ENCODE measurements at regions not wholly inside any gene's neighbourhood (a gene's known extent, or its start where the extent isn't known, plus 50 kb on each side); places are given as distances from the start of the nearest gene placed in this dataset.

DNA sequence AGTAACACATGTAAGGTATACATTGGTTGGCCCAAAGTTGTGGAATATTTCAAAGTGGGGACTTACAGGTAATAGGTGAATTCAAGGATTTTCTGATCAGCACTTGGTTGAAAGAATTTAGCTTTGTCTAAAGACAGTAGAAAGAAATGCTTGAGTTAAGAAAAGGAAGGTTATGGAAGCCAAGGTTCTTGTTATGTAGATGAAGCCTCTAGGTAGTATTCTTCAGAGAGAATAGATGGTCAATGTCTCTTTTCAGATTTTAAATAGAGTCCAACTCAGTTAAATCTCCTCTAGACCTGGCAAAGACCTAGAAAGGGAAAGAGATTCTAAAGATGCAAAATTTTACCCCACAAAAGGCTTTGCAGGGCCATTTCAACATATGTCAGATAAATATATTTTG, 157.4 kb downstream of the ANKRD30B start:
- no peaks in the 10 kb centered on the region for H3K27me3 Mint-ChIP-seq
- POLR2A ChIA-PET: no interaction called here
- H3K36me3 Mint-ChIP-seq (ENCODE audit: low read depth): no peaks in the 10 kb centered on the region
- CTCF ChIA-PET: no interaction called here
- H3K9me3 Mint-ChIP-seq: peaks cover 3% of the 10 kb centered on the region
- no peak for DNase-seq
- no peak for ATAC-seq (ENCODE audit: low read depth)
- H3K27ac Mint-ChIP-seq: no peak overlapping the region
- H3K4me3 Mint-ChIP-seq: no peak overlapping the region
- no peaks in the 10 kb centered on the region for H3K4me1 Mint-ChIP-seq
- TF ChIP-seq, protein P1, sequence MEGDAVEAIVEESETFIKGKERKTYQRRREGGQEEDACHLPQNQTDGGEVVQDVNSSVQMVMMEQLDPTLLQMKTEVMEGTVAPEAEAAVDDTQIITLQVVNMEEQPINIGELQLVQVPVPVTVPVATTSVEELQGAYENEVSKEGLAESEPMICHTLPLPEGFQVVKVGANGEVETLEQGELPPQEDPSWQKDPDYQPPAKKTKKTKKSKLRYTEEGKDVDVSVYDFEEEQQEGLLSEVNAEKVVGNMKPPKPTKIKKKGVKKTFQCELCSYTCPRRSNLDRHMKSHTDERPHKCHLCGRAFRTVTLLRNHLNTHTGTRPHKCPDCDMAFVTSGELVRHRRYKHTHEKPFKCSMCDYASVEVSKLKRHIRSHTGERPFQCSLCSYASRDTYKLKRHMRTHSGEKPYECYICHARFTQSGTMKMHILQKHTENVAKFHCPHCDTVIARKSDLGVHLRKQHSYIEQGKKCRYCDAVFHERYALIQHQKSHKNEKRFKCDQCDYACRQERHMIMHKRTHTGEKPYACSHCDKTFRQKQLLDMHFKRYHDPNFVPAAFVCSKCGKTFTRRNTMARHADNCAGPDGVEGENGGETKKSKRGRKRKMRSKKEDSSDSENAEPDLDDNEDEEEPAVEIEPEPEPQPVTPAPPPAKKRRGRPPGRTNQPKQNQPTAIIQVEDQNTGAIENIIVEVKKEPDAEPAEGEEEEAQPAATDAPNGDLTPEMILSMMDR (IDR thresholded peaks at IDR 0.05): no peak
- intact Hi-C loops (cut with micrococcal nuclease): no loop called here

DNA sequence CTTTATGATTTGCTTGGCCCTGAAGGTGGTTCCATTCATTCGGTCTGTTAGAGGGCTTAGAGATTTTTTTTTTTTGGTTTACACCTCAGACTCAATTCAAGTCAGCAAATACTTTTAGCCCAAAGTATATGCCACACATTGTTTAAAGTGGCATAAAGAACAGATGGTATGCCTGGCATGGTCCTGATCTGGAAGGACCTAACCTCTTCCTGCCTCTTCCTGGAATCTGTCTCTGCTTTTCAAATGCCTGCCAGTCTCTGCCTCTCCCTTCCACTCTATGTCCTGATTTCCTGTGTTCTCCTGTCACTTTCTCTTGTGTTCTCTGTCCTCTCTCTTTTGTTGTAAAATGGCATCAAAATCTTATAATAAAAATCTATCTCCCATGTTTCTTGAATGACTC, 158.0 kb downstream of the ANKRD30B start:
- Mint-ChIP-seq H3K9me3 (peaks cover 3% of the 10 kb centered on the region), H3K27ac (no peak overlapping the region)

DNA sequence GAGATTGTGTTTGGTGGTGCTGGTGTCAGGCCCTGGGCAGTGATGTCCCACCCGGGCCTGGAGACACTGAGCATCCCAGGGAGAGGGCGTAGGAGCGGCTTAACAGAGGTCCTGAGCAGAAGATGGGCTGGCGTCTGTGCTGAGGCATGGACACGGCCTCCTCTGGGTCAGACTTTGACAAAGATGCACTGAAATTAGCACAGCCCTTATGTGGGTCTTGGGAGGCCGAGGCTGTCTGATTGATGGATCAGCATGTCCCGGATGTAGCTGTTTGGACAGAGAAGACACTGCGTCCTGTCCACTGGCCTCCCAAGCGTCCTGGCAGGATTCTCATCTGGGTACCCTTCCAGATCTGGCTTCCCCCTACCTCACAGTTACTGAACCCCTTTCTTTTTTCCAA, 159.4 kb downstream of the ANKRD30B start:
- H3K27me3 Mint-ChIP-seq: no peaks in the 10 kb centered on the region

More for the DNA sequence above, 158.0 kb downstream of the ANKRD30B start:
- no peak for ATAC-seq (ENCODE audit: low read depth)
- ChIA-PET CTCF (no interaction called here), POLR2A (no interaction called here)
- Mint-ChIP-seq H3K4me1 (no peaks in the 10 kb centered on the region), H3K27me3 (no peaks in the 10 kb centered on the region), H3K36me3 (ENCODE audit: low read depth) (no peaks in the 10 kb centered on the region), H3K4me3 (no peak overlapping the region)
- intact Hi-C loops (cut with micrococcal nuclease): no loop called here
- no peak for DNase-seq
- TF ChIP-seq, protein P1 (IDR thresholded peaks at IDR 0.05): no peak

DNA sequence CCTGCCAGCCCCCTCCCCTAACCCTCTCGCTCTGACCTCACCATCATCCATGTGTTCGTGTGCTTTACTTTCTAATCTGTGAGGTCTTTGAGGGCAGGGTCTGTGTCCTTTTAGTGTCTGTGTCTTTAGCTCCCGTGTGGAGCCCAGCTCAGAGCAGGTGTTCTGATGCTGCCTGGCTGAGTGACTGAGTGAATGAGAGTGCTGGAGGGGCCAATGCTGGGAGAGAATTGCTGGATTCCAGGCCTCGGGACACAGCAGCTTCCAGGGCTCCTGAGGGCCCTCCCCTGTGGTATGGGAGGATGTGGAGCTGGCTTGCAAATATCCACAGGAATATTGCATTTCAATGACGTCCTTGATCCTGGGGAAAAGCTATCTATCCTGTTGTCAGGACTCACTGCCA, 160.6 kb downstream of the ANKRD30B start:
- no peaks in the 10 kb centered on the region for H3K36me3 Mint-ChIP-seq (ENCODE audit: low read depth)
- DNase-seq (no peak), ATAC-seq (ENCODE audit: low read depth) (no peak)
- H3K4me3 Mint-ChIP-seq: no peak overlapping the region
- POLR2A ChIA-PET: no interaction called here
- no peaks in the 10 kb centered on the region for H3K27me3 Mint-ChIP-seq
- intact Hi-C loops (cut with micrococcal nuclease): no loop called here
- H3K4me1 Mint-ChIP-seq: no peaks in the 10 kb centered on the region
- no peak overlapping the region for H3K27ac Mint-ChIP-seq
- CTCF ChIA-PET: no interaction called here
- TF ChIP-seq, protein P1 (IDR thresholded peaks at IDR 0.05): no peak
- H3K9me3 Mint-ChIP-seq: peaks cover 3% of the 10 kb centered on the region

More for the DNA sequence above, 159.4 kb downstream of the ANKRD30B start:
- no peak overlapping the region for H3K4me3 Mint-ChIP-seq
- no peak for DNase-seq
- POLR2A ChIA-PET: no interaction called here
- intact Hi-C loops (cut with micrococcal nuclease): no loop called here
- H3K9me3 Mint-ChIP-seq: peaks cover 3% of the 10 kb centered on the region
- CTCF ChIA-PET: no interaction called here
- TF ChIP-seq, protein P1 (IDR thresholded peaks at IDR 0.05): no peak
- no peaks in the 10 kb centered on the region for H3K4me1 Mint-ChIP-seq
- H3K36me3 Mint-ChIP-seq (ENCODE audit: low read depth): no peaks in the 10 kb centered on the region
- ATAC-seq (ENCODE audit: low read depth): no peak
- H3K27ac Mint-ChIP-seq: no peak overlapping the region

DNA sequence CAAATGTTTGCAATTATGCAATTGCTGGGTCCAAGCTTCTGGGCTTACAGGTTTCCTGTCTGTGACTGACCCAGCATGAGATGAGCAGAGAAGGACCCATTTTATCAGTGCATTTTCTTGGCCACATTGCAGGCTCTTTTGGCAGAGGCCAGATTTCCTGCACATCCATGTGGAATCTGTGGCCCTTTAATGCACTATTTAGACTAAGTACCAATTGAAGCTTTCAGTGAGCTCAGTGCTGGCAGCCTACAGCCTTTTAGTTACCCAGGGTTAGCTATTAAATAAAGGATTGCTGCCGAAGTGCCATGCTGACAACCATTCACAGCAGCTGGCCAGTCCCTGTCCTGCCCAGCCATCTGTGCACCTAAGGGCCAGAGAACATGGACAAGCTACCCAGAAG, 165.0 kb downstream of the ANKRD30B start:
- Mint-ChIP-seq H3K27ac (no peak overlapping the region), H3K4me1 (no peaks in the 10 kb centered on the region), H3K36me3 (ENCODE audit: low read depth) (no peaks in the 10 kb centered on the region), H3K4me3 (no peak overlapping the region), H3K27me3 (no peaks in the 10 kb centered on the region), H3K9me3 (no peaks in the 10 kb centered on the region)
- intact Hi-C loops (cut with micrococcal nuclease): no loop called here
- POLR2A ChIA-PET: no interaction called here
- CTCF ChIA-PET: no interaction called here
- TF ChIP-seq, protein P1 (IDR thresholded peaks at IDR 0.05): no peak
- no peak for ATAC-seq (ENCODE audit: low read depth)
- DNase-seq: no peak
